ENCODE measurements at regions not wholly inside any gene's neighbourhood (a gene's known extent, or its start where the extent isn't known, plus 50 kb on each side); places are given as distances from the start of the nearest gene placed in this dataset.
"Not testable (repeated sequence)": the region's sequence is repeated elsewhere in the genome, so short reads cannot be mapped to it uniquely, and the experiment has no call there.

DNA sequence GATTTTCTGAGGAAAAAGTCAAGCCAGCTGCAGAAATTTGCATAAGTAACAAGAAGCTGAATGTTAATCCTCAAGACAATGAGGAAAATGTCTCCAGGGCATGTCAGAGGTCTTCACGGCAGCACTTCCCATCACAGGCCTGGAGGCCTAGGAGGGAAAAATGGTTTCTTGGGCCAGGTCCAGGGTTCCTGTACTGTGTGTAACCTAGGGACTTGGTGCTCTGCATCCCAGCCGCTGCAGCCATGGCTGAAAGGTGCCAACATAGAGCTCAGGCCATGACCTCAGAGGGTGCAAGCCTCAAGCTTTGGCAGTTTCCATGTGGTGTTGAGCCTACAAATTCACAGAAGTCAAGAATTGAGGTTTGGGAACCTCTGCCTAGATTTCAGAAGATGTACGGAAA is 144.1 kb downstream of the AKR1D1 start:
- TF ChIP-seq, protein P1, sequence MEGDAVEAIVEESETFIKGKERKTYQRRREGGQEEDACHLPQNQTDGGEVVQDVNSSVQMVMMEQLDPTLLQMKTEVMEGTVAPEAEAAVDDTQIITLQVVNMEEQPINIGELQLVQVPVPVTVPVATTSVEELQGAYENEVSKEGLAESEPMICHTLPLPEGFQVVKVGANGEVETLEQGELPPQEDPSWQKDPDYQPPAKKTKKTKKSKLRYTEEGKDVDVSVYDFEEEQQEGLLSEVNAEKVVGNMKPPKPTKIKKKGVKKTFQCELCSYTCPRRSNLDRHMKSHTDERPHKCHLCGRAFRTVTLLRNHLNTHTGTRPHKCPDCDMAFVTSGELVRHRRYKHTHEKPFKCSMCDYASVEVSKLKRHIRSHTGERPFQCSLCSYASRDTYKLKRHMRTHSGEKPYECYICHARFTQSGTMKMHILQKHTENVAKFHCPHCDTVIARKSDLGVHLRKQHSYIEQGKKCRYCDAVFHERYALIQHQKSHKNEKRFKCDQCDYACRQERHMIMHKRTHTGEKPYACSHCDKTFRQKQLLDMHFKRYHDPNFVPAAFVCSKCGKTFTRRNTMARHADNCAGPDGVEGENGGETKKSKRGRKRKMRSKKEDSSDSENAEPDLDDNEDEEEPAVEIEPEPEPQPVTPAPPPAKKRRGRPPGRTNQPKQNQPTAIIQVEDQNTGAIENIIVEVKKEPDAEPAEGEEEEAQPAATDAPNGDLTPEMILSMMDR (IDR thresholded peaks at IDR 0.05): not testable (repeated sequence)
- not testable (repeated sequence) for TF ChIP-seq EZH2 (IDR thresholded peaks at IDR 0.05; ENCODE audit: borderline replicate concordance, insufficient read depth, low read depth, low read length, poor library complexity, severe bottlenecking)
